DND-41 (cell line): ENCODE measurements at regions not wholly inside any gene's neighbourhood (a gene's known extent, or its start where the extent isn't known, plus 50 kb on each side); places are given as distances from the start of the nearest gene placed in this dataset.

Experiments
- ATAC-seq: fragments of 200-7000 bp; cut with Tn5 transposase; 3 replicates; pipeline ENCODE4 v1.9.1; 2021; ENCODE audit warnings: low read depth; ENCODE audit not compliant: insufficient read depth
- DNase-seq: peaks from one replicate; pipeline ENCODE4 v3.0.0-alpha.2; 2020
- H2AFZ ChIP-seq: 2 replicates; pipeline ENCODE4 v1.6.0; 2012; ENCODE audit warnings: low read depth, low read length
- H3K27ac ChIP-seq: 2 replicates; pipeline ENCODE4 v1.5.1; 2012; ENCODE audit warnings: low read length, inconsistent platforms
- H3K27me3 ChIP-seq: fragments of 200-600 bp; sonication (generic); 2 replicates; pipeline ENCODE4 v1.6.0; 2012; ENCODE audit warnings: low read length, mild to moderate bottlenecking, inconsistent platforms; ENCODE audit not compliant: insufficient read depth, poor library complexity
- H3K36me3 ChIP-seq: 2 replicates; pipeline ENCODE4 v1.5.1; 2012; ENCODE audit warnings: low read length, inconsistent platforms; ENCODE audit not compliant: insufficient read depth
- H3K4me1 ChIP-seq: 2 replicates; pipeline ENCODE4 v1.5.1; 2012; ENCODE audit warnings: mild to moderate bottlenecking, low read length; ENCODE audit not compliant: insufficient read depth
- H3K4me2 ChIP-seq: 2 replicates; pipeline ENCODE4 v1.6.0; 2012; ENCODE audit warnings: mild to moderate bottlenecking, moderate library complexity, low read length, inconsistent platforms; ENCODE audit not compliant: insufficient read depth
- H3K4me3 ChIP-seq, 2 experiments: fragments of 200-600 bp in 1 of 2; shearing (Covaris generic) in 1 of 2; 2 replicates each; pipeline ENCODE4 v1.5.1; 2012 to 2016; ENCODE audit warnings: inconsistent platforms in 2 of 2, low read length in 2 of 2, mild to moderate bottlenecking in 2 of 2, low read depth in 1 of 2, moderate library complexity in 1 of 2
- H3K79me2 ChIP-seq: 2 replicates; pipeline ENCODE4 v1.6.0; 2012; ENCODE audit warnings: low read length, inconsistent platforms; ENCODE audit not compliant: insufficient read depth
- H3K9ac ChIP-seq: 2 replicates; pipeline ENCODE4 v1.6.0; 2012; ENCODE audit warnings: low read depth, mild to moderate bottlenecking, inconsistent platforms, low read length, moderate library complexity
- H3K9me3 ChIP-seq: 2 replicates; pipeline ENCODE4 v1.5.1; 2012; ENCODE audit warnings: low read length, moderate library complexity, mild to moderate bottlenecking, inconsistent platforms; ENCODE audit not compliant: insufficient read depth, severe bottlenecking
- H4K20me1 ChIP-seq: 2 replicates; pipeline ENCODE4 v1.6.0; 2012; ENCODE audit warnings: low read length; ENCODE audit not compliant: insufficient read depth
- EZH2 ChIP-seq: IDR thresholded peaks from 3 replicates; pipeline ENCODE4 v1.6.1; 2012; ENCODE audit warnings: borderline replicate concordance, low read depth, mild to moderate bottlenecking, moderate library complexity, low read length, inconsistent platforms; ENCODE audit not compliant: severe bottlenecking
- TF ChIP-seq, protein P1 (sequence below): IDR thresholded peaks from 2 replicates; pipeline ENCODE4 v1.5.1; 2012; ENCODE audit warnings: borderline replicate concordance, low read length, moderate library complexity, mild to moderate bottlenecking; ENCODE audit not compliant: poor library complexity, severe bottlenecking; ENCODE audit errors: extremely low read depth

DNA sequence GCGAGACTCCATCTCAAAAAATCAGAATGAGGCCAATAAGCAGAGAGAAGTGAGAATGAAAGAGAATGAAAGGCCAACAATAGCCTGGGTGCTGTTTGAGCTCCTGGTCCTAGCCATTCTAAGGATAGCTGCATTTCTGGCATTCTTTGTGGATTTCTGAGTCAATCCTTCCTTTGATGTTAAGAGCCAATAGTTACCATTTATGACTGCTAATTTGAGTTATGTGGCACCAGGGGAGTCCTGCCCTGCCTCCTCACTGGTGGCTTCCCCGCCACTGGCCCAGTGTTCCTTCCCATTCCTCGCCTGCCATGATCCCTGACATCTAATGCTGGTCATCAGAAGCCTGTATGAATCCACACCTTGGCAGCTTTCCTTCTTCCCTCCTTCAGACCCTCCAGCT is 991.2 kb downstream of the UQCRFS1 start:
- no peaks in the 10 kb centered on the region for H3K79me2 ChIP-seq
- H3K27me3 ChIP-seq = peaks cover 3% of the 10 kb centered on the region
- DNase-seq (no peak), ATAC-seq (no peak)
- H2AFZ ChIP-seq = no peak overlapping the region
- H3K4me3 ChIP-seq = no peak overlapping the region
- TF ChIP-seq, protein P1, sequence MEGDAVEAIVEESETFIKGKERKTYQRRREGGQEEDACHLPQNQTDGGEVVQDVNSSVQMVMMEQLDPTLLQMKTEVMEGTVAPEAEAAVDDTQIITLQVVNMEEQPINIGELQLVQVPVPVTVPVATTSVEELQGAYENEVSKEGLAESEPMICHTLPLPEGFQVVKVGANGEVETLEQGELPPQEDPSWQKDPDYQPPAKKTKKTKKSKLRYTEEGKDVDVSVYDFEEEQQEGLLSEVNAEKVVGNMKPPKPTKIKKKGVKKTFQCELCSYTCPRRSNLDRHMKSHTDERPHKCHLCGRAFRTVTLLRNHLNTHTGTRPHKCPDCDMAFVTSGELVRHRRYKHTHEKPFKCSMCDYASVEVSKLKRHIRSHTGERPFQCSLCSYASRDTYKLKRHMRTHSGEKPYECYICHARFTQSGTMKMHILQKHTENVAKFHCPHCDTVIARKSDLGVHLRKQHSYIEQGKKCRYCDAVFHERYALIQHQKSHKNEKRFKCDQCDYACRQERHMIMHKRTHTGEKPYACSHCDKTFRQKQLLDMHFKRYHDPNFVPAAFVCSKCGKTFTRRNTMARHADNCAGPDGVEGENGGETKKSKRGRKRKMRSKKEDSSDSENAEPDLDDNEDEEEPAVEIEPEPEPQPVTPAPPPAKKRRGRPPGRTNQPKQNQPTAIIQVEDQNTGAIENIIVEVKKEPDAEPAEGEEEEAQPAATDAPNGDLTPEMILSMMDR = no peak
- no peaks in the 10 kb centered on the region for H3K4me1 ChIP-seq
- H3K9me3 ChIP-seq = no peaks in the 10 kb centered on the region
- H3K36me3 ChIP-seq = no peaks in the 10 kb centered on the region
- no peaks in the 10 kb centered on the region for H4K20me1 ChIP-seq
- H3K4me2 ChIP-seq = no peak overlapping the region
- H3K27ac ChIP-seq = no peak overlapping the region
- no peak overlapping the region for H3K9ac ChIP-seq

DNA sequence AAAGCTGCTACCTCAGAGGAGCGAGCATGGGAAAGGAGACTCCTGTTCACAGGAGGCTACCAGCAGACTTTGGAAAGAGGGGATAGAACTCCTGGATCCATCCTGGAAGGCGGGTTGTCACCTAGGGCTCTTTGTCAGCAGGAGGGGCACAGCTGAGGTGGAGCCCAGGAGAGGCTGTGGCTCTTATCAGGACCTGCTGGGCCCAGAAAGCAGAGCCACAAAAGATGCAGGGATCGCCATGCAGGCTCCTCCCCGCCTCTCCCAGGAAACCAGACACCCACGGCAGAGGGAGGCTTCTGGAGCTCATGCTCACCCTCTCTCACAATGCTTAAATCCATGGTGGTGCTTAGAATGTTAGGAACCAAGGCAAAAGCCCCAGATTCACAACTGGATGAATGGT is 994.2 kb downstream of the UQCRFS1 start:
- no peak for ATAC-seq
- Histone ChIP-seq H3K27me3 (peaks cover 9% of the 10 kb centered on the region), H3K9me3 (no peaks in the 10 kb centered on the region), H4K20me1 (no peaks in the 10 kb centered on the region), H3K27ac (no peak overlapping the region), H2AFZ (no peak overlapping the region), H3K4me2 (no peak overlapping the region), H3K4me3 (no peak overlapping the region), H3K4me1 (no peaks in the 10 kb centered on the region), H3K36me3 (no peaks in the 10 kb centered on the region), H3K9ac (no peak overlapping the region), H3K79me2 (no peaks in the 10 kb centered on the region)
- no peak for DNase-seq
- no peak for TF ChIP-seq EZH2
- TF ChIP-seq, protein P1 = no peak

DNA sequence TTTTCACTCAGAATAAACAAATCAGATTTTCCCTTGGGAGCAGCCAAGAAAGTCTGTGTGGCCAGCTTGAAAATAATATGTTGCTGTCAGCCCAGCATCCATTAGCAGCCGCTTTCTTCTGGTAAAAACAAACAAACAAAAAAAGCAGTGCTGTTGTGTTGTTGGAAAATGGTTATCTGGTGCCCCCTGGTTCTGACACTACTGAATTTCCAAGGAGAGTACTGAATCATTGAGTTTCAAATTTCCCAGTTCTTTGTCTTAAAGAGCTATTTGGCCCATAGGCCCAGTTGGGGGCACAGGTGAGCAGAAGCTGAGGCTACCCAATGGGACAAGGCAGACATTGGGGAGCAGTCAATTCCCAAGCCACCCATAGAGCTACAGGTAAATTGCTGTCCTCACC is 995.9 kb downstream of the UQCRFS1 start:
- no peaks in the 10 kb centered on the region for H3K79me2 ChIP-seq
- TF ChIP-seq, protein P1 = no peak
- TF ChIP-seq EZH2 = no peak
- H3K9ac ChIP-seq = no peak overlapping the region
- no peak for DNase-seq
- peaks cover 9% of the 10 kb centered on the region for H3K27me3 ChIP-seq
- no peaks in the 10 kb centered on the region for H4K20me1 ChIP-seq
- no peak overlapping the region for H2AFZ ChIP-seq
- no peak overlapping the region for H3K27ac ChIP-seq
- H3K4me3 ChIP-seq = no peak overlapping the region
- no peaks in the 10 kb centered on the region for H3K36me3 ChIP-seq
- no peaks in the 10 kb centered on the region for H3K9me3 ChIP-seq
- H3K4me2 ChIP-seq = no peak overlapping the region
- H3K4me1 ChIP-seq = no peaks in the 10 kb centered on the region
- no peak for ATAC-seq

DNA sequence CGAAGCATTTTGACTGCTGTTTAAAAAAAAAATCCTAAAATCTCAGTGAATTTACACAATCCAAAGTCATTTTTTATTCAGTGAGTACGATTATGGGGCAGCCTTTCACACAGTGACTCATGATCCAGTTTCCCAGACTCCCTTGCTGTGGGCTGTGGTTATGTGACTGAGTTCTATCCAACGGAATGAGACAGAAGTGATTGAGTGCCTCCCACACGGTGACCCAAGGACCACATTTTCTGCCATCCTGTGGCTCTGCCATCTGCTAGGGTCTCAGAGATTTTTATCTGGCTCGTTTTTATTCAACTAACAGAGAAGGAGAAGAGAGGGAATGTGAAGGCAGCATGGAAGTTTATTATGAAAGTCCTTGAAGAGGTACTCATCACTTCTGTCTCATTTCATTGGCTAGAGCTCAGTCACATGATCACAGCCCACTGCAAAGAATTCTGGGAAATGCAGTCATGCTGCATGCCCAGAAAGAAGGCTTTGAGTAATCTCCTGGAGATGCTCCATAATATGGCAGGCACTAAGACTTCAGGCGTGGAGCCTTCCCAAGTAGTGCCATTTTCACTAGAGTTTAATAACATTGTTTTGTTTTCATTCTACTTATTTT is 999.4 kb downstream of the UQCRFS1 start:
- Histone ChIP-seq H3K4me3 (no peak overlapping the region), H3K4me1 (peaks cover 7% of the 10 kb centered on the region), H3K9ac (no peak overlapping the region), H3K9me3 (no peaks in the 10 kb centered on the region), H3K27ac (no peak overlapping the region), H3K4me2 (no peak overlapping the region), H3K27me3 (peaks cover 10% of the 10 kb centered on the region), H2AFZ (no peak overlapping the region), H4K20me1 (no peaks in the 10 kb centered on the region), H3K36me3 (no peaks in the 10 kb centered on the region), H3K79me2 (no peaks in the 10 kb centered on the region)
- TF ChIP-seq, protein P1 = no peak
- TF ChIP-seq EZH2 = no peak
- DNase-seq = no peak
- no peak for ATAC-seq
